ENCODE measurements at regions not wholly inside any gene's neighbourhood (a gene's known extent, or its start where the extent isn't known, plus 50 kb on each side); places are given as distances from the start of the nearest gene placed in this dataset.

GRCh38 chr1:87935130-87935529 is 606.5 kb downstream of the LMO4 start:
- Mint-ChIP-seq H3K4me3 (no peak overlapping the region), H3K36me3 (peaks cover 16% of the 10 kb centered on the region), H3K4me1 (peaks cover 12% of the 10 kb centered on the region), H3K27ac (no peak overlapping the region), H3K27me3 (ENCODE audit: low read depth) (no peaks in the 10 kb centered on the region), H3K9me3 (peaks cover 30% of the 10 kb centered on the region)
- ChIA-PET POLR2A (no interaction called here), CTCF (no interaction called here)
- ATAC-seq (no peak), DNase-seq (ENCODE audit: low spot score) (no peak)
- TF ChIP-seq FOXJ3 (CRISPR knock-in tag; IDR thresholded peaks at IDR 0.05; ENCODE audit: borderline replicate concordance) (no peak), ATF1 (CRISPR knock-in tag; IDR thresholded peaks at IDR 0.05) (no peak), ZBTB21 (CRISPR knock-in tag; IDR thresholded peaks at IDR 0.05; ENCODE audit: borderline replicate concordance) (no peak), ZSCAN18 (CRISPR knock-in tag; IDR thresholded peaks at IDR 0.05) (no peak)

- TF ChIP-seq NR1H2 (CRISPR knock-in tag; IDR thresholded peaks at IDR 0.05) (no peak), ZMAT4 (CRISPR knock-in tag; IDR thresholded peaks at IDR 0.05) (no peak), ZBTB21 (CRISPR knock-in tag; IDR thresholded peaks at IDR 0.05; ENCODE audit: borderline replicate concordance) (no peak), ZNF396 (CRISPR knock-in tag; IDR thresholded peaks at IDR 0.05; ENCODE audit: borderline replicate concordance) (no peak), GTF2I (CRISPR knock-in tag; conservative IDR thresholded peaks at IDR 0.05) (no peak), E2F4 (CRISPR knock-in tag; IDR thresholded peaks at IDR 0.05; ENCODE audit: borderline replicate concordance, low read depth) (no peak), ZNF232 (CRISPR knock-in tag; IDR thresholded peaks at IDR 0.05) (no peak), ATF1 (CRISPR knock-in tag; IDR thresholded peaks at IDR 0.05) (no peak), IRF1 (CRISPR knock-in tag; IDR thresholded peaks at IDR 0.05) (no peak), STAT6 (CRISPR knock-in tag; conservative IDR thresholded peaks at IDR 0.05; ENCODE audit: low read depth) (no peak), OVOL2 (CRISPR knock-in tag; IDR thresholded peaks at IDR 0.05; ENCODE audit: borderline replicate concordance) (no peak), ATF2 (CRISPR knock-in tag; IDR thresholded peaks at IDR 0.05; ENCODE audit: borderline replicate concordance, low read depth) (no peak), ZNF317 (CRISPR knock-in tag; IDR thresholded peaks at IDR 0.05; ENCODE audit: borderline replicate concordance, low read depth) (no peak), SOX15 (CRISPR knock-in tag; IDR thresholded peaks at IDR 0.05) (no peak), ERG (CRISPR knock-in tag; IDR thresholded peaks at IDR 0.05) (no peak), MLX (CRISPR knock-in tag; IDR thresholded peaks at IDR 0.05) (no peak), USF1 (CRISPR knock-in tag; IDR thresholded peaks at IDR 0.05) (no peak), NFYB (CRISPR knock-in tag; conservative IDR thresholded peaks at IDR 0.05; ENCODE audit: low read depth) (no peak)
- ATAC-seq (no peak), DNase-seq (ENCODE audit: low spot score) (no peak)
- H3K27me3 Mint-ChIP-seq (ENCODE audit: low read depth), result no peaks in the 10 kb centered on the region
- peaks cover 16% of the 10 kb centered on the region for H3K9me3 Mint-ChIP-seq
- POLR2A ChIA-PET, result no interaction called here
- no peak overlapping the region for H3K27ac Mint-ChIP-seq
- CTCF ChIA-PET, result no interaction called here
- no peak overlapping the region for H3K4me3 Mint-ChIP-seq
- H3K4me1 Mint-ChIP-seq, result peaks cover 37% of the 10 kb centered on the region
- no peaks in the 10 kb centered on the region; the same call in 1 of the 2 replicates for H3K36me3 Mint-ChIP-seq
These were observed 609.2 kb downstream of the LMO4 start for GRCh38 chr1:87937831-87938395.
